ENCODE measurements at regions not wholly inside any gene's neighbourhood (a gene's known extent, or its start where the extent isn't known, plus 50 kb on each side); places are given as distances from the start of the nearest gene placed in this dataset.
A peak's percentile ranks its signal among the peaks of the same experiment; 100 is the strongest.

DNA sequence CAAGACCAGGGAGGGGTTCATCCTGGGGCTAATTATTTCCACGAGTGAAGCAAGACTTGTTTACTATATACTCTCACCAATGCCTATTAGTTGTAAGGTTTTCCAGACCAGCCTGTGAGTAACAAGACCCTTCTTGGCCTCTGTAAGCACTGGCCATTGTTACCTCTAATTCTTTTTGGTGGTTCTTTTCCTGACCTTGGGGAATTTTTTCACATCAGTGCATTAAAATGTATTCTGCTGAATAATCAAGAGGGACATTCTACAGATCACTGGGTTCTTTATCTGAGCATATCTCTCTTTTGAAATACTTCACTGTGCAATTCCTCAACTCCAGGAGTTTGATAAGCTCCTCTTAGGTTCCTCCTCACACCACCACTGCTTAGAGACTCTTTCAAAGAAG lies 909.9 kb upstream of the ACVR2A start:
- H3K36me3 ChIP-seq, result no peaks in the 10 kb centered on the region
- no peak for TF ChIP-seq POLR2A (IDR thresholded peaks at IDR 0.05)
- TF ChIP-seq, protein P1, sequence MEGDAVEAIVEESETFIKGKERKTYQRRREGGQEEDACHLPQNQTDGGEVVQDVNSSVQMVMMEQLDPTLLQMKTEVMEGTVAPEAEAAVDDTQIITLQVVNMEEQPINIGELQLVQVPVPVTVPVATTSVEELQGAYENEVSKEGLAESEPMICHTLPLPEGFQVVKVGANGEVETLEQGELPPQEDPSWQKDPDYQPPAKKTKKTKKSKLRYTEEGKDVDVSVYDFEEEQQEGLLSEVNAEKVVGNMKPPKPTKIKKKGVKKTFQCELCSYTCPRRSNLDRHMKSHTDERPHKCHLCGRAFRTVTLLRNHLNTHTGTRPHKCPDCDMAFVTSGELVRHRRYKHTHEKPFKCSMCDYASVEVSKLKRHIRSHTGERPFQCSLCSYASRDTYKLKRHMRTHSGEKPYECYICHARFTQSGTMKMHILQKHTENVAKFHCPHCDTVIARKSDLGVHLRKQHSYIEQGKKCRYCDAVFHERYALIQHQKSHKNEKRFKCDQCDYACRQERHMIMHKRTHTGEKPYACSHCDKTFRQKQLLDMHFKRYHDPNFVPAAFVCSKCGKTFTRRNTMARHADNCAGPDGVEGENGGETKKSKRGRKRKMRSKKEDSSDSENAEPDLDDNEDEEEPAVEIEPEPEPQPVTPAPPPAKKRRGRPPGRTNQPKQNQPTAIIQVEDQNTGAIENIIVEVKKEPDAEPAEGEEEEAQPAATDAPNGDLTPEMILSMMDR (IDR thresholded peaks at IDR 0.05), result no peak
- no peak for DNase-seq
- H3K4me3 ChIP-seq, result no peak overlapping the region
- no peaks in the 10 kb centered on the region for H3K27me3 ChIP-seq
- H3K27ac ChIP-seq, result no peak overlapping the region
- no peaks in the 10 kb centered on the region for H3K4me1 ChIP-seq
- no peaks in the 10 kb centered on the region for H3K9me3 ChIP-seq

DNA sequence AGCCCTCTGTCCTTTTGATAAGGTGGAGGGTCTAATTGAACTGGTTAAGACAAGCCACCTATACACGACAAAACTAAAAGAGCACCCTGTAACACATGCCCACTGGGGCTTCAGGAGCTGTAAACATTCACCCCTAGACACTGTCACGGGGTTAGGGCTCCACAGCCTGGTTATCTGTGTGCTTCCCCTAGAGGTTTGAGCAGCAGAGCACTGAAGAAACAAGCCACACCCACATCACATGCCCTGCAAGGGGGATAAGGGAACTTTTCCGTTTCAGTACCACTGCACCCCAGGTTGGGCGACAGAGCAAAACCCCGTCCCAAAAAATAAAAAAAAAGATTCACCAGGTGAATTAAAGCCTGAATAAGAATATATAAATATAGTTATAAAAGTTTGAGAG lies 913.7 kb upstream of the ACVR2A start:
- H3K4me3 ChIP-seq, result no peak overlapping the region
- no peaks in the 10 kb centered on the region for H3K27me3 ChIP-seq
- TF ChIP-seq, protein P1 (IDR thresholded peaks at IDR 0.05), result no peak
- no peak for TF ChIP-seq POLR2A (IDR thresholded peaks at IDR 0.05)
- no peaks in the 10 kb centered on the region for H3K36me3 ChIP-seq
- DNase-seq, result no peak
- no peaks in the 10 kb centered on the region for H3K9me3 ChIP-seq
- H3K4me1 ChIP-seq, result no peaks in the 10 kb centered on the region
- H3K27ac ChIP-seq, result no peak overlapping the region

DNA sequence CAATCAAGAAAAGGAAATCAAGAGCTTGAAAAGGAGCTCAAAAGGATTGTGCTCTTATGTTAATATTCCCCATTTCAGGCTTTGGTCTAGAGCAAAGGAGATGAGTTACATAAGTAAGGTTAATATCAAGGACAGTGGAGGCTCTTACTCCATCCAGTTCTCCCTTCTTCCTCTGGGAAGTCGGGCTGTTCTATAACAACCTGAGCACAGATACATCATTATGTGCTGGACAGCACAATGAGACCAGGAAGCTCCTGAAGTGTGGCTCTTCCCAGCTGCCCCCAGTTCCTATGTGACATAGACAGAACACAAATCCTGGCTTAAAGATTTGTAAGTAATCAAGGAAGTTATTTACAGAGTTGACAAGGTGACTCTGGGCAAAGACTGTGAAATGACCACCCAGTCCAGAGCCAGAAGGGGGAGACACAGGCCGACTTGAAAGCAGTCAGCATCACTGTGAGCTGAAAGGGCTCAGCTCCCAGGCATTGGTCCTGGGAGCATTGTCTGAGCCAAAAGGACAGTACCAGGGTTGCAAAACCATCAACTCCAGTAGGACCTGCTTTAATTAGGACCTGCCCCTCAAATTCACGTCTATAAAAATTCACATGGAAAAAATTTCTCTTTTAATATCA lies 917.6 kb upstream of the ACVR2A start:
- TF ChIP-seq, protein P1 (IDR thresholded peaks at IDR 0.05), result peak in 4 of 6 experiments; percentile 37 to 66 (median 59)
- TF ChIP-seq POLR2A (IDR thresholded peaks at IDR 0.05), result no peak
- Histone ChIP-seq H3K9me3 (no peaks in the 10 kb centered on the region), H3K4me1 (no peaks in the 10 kb centered on the region), H3K36me3 (no peaks in the 10 kb centered on the region), H3K27me3 (no peaks in the 10 kb centered on the region), H3K27ac (no peak overlapping the region), H3K4me3 (no peak overlapping the region)
- DNase-seq, result peak in 2 of 3 donors; percentile 61 to 74

DNA sequence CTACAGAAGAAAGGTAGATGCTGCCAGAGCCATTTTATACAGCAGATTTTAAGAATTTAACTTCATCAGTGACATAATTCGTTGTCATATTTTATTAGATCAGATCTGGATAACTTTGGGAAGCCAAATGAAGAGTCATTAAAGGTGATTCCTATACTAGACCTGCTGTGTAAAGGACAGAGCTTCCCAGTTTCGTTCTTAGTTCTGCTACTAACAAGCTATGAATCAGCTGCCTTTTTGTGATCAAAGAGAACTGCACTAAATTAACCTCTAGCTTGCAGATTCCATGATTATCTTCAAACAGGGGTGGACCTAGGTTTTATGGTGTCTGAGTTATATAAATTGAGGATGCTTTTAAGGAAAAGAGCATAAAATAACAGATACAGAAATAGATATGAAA lies 926.5 kb upstream of the ACVR2A start:
- Histone ChIP-seq H3K36me3 (no peaks in the 10 kb centered on the region), H3K27ac (no peak overlapping the region), H3K4me1 (peaks cover 0 to 5% (median 0%) of the 10 kb centered on the region in 4 donors), H3K27me3 (no peaks in the 10 kb centered on the region), H3K9me3 (no peaks in the 10 kb centered on the region), H3K4me3 (no peak overlapping the region)
- TF ChIP-seq, protein P1 (IDR thresholded peaks at IDR 0.05), result no peak
- no peak for TF ChIP-seq POLR2A (IDR thresholded peaks at IDR 0.05)
- DNase-seq, result no peak

DNA sequence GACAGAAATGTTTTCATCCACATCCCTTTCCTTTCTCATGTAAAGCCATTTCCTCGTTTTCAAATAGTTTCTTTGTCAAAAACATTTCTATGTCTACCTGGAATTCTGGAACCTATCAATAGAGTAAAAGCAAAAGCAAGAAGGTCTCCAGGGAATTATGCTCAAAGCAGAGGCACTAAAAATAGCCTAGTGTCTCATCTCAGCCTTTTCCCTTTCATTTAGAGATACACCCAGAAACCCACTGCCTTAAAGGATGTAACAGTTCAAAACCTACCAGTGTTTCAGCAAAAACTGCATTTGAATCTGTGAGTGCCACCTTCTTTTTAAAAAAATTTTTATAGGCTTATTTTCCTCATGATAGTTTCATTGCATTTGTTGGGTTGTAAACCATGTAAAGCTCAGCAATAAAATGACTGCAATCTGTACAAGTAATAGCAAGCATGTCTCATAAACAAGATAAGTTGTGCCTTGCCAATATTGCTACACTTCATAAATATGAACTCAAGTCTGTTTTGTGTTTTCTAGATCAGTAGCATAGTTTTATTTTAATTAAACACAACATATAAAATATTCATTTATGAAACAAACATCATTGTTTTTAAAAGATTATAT lies 927.3 kb upstream of the ACVR2A start:
- Histone ChIP-seq H3K4me3 (no peak overlapping the region), H3K9me3 (no peaks in the 10 kb centered on the region), H3K27me3 (no peaks in the 10 kb centered on the region), H3K4me1 (peaks cover 0 to 5% (median 0%) of the 10 kb centered on the region in 4 donors), H3K36me3 (no peaks in the 10 kb centered on the region), H3K27ac (no peak overlapping the region)
- TF ChIP-seq POLR2A (IDR thresholded peaks at IDR 0.05), result no peak
- TF ChIP-seq, protein P1 (IDR thresholded peaks at IDR 0.05), result no peak
- DNase-seq, result no peak

Data from Peyer's patch (tissue), 4 donors.